ENCODE measurements at regions not wholly inside any gene's neighbourhood (a gene's known extent, or its start where the extent isn't known, plus 50 kb on each side); places are given as distances from the start of the nearest gene placed in this dataset.

DNA sequence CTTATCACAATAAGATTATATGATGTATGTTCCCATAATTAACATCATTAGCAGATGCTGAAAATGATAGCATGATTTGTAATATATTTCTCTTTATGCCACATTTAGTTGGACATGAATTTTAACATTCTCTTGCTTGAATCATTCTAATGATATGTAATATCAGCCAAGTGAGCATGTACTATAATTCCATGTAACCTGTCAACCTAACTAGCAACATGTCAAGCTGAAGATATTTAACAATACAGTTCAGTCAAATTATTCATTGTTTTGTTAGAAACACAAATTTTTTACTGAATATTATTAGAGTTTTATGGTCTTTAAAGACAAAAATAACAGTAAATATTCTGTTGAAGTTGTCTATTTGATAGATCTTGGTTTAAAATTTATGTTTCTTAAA is 920.4 kb upstream of the PCDH10 start:
- no peak for DNase-seq
- intact Hi-C loops (cut with DNase I) = no loop called here

DNA sequence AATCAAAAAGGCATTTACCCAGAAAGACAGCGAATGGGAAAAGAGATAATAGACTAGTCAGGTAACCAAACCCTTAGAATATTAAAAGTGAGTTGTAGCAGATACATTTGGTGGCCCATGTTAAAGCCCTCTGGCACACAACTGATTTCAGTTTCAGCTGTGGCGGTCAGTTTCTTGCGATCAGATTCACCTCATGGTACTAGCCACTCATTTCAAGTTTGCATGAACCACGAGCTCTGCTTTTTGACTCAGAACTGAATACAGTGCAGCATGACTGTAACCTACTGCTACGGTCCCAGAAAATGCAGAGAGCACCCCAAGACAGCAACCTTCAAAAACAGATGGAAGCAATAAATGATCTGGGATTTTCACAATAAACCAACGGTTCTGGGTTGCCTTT is 919.1 kb upstream of the PCDH10 start:
- intact Hi-C loops (cut with DNase I) = no loop called here
- DNase-seq = no peak

DNA sequence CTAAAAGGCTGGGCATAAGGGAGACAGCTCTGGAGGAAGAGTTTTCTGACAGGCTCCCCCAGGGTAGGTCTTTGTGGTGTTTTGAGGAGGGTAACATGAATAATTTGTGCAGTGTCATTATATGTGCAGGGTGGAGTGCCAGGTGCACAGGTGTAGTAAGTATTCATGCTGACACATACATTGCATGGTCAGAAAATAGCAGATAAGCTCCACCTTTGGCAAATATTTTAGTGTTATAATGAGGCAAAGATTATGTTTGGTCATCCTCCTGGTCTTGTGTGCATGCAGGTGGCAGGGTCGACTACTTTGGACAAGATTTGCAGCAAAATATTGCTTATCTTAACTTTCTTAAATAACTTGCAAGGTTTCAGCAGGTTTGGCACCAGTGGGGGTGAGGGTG is 910.4 kb upstream of the PCDH10 start:
- no peak for DNase-seq
- intact Hi-C loops (cut with DNase I) = no loop called here

DNA sequence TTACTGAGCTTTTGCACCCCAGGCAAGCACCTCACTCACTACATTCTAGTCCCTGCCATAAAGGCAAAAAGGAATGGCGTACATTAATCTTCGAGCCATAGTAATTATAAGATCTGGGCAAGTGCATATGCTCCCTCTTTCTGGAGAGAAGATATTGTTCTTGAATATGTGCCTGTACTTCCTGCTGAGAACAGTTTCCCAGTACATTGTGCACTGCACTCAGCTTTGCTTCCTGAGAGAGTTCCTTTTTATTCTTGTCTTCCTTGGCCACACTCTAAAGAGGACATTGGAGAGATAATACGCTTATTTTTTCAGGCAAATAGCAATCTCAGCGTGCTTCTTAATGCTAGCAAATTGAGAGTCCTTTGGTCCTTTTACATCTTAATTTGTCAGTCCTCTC is 909.0 kb upstream of the PCDH10 start:
- intact Hi-C loops (cut with DNase I) = no loop called here
- no peak for DNase-seq

DNA sequence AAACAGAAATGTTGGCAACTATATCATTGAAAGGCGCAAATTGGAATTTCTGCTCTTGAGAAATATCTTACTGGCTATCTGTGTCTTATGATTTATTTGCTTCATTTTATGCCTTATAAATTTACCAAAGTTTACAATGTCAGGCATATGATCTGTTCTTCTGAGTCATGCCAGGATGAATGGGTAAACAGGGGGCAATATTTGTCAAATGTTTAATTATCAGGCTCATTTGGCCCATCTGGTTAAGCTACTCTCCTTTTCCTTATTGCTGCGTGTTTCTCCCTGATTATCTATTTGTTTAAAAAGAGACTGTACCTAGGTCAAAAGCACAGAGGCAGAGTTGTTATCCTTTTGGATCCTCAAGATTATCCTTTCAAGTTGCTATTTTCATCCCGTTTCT is 903.8 kb upstream of the PCDH10 start:
- DNase-seq = no peak
- intact Hi-C loops (cut with DNase I) = no loop called here

DNA sequence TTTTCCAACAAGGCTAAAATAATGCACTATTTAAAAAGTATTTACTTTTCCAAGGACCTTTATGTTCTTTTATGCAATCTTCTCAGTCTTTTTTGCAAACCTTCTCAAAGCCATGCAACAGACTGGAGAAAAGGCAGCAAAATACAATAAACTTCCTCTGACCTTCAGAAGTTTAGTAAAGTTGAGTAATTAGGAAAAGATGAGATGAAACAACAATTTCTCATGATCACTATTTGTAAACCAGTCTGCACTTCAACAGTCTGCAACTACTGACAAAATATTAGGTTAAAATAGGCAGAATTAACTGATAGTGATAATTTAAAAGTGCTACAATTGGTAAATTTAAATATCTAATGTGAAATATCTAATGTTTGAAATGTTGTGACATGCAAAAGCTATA is 884.9 kb upstream of the PCDH10 start:
- intact Hi-C loops (cut with DNase I) = no loop called here
- no peak for DNase-seq

DNA sequence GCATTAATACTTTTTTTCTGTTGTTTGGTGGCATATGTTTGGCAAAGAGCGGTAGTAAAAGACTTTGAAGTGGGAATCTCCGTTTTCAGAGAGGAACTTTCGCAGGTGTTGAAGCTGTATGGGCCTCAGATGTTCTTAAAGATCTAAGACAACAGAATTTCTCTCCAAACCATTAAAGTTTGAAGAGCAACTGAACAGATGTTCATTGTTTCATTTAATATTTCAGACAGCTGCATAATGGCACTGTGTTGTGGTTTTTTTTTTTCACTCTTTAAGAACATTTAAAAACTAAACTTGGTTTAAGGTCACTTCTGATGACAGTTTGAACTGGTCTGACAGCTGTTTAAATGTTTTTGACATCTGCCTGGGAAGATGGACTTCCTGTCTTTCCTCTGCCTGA is 882.7 kb upstream of the PCDH10 start:
- intact Hi-C loops (cut with DNase I) = no loop called here
- DNase-seq = no peak

DNA sequence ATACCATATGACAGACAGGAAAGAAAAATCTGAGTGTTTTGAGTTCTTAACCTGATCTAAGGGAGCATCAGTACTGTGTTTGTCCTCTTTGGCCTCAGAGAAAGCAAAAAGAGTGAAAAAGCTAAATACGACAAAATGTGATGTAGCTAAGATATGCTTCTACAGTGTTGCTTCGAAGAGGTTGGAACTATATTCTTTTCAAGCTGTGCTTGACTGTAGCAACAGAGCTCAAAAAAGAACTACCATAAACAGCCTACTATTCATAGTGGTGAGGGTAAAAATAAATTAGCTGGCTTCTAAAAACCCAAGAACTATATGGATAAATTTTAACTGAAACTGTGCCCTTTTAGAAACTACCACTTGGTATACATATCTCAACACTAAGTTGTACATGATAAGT is 881.8 kb upstream of the PCDH10 start:
- intact Hi-C loops (cut with DNase I) = no loop called here
- no peak for DNase-seq

DNA sequence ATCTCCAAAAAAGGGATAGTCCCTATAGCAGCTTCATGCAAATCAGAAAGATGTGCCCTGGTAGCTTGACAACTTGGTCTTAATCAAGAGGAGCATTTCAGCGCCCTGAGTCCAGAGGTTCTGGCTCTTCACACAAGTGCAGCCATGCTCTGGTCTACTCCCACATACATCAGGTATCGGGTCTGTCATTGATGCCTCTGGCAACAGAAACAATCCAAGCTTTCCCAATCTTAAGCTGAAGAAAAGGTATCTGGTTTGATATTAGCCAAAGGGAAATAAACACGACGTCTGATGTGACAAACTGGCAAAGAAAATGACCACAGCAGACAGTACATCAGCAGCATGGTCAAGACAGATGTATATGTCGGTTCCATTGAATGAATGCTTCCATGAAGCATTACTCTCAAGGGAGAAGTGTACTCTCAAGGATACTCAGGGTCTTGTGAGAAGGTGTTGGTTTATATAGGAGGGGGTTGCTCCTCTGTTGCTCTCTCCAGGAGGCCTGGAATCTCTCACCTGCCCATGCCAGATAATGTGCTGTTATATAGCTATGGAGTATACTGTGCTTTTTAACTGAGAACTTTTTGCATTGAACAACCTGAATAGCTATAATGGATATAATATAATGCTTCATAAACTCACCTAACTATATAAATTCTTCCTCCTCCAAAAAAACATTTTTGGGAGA is 879.6 kb upstream of the PCDH10 start:
- no peak for DNase-seq
- intact Hi-C loops (cut with DNase I) = no loop called here

DNA sequence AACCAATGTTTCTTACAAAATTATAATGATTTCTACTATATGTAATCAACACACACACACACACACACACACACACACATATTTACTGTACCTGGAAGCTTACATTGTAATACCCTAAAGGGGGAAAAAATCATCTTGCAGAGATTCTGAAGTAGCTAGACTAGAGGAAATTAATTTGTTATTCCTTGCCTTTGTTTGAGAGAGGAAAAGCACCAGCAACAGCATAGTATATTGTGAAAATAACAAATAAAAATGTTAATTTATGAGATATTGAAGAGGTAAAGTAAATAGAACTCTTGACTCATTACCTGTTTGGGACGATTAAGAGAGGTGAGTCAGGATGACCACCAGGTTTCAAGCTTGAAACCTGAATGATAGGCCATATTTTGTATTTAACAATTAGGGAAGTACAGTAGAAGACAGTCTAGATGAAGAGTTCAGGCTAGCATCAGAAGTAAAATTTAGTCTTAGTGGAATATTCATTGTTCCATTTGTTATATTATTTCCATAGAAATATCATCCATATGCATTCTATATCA is 873.4 kb upstream of the PCDH10 start:
- DNase-seq = no peak
- intact Hi-C loops (cut with DNase I) = no loop called here

DNA sequence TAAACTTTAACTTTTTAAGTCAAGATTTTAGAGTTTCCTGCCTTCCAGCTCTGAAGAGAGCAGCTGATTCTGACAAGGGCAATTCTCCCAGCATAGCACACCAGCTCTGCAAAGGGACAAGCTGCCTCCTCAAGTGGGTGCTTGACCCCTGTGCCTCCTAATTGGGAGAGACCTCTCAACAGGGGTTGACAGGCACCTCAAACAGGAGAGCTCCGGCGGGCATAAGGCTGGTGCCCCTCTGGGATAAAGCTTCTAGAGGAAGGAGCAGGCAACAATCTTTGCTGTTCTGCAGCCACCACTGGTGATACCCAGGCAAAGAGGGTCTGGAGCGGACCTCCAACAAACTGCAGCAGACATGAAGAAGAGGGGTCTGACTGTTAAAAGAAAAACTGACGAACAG is 872.9 kb upstream of the PCDH10 start:
- DNase-seq = no peak
- intact Hi-C loops (cut with DNase I) = no loop called here

DNA sequence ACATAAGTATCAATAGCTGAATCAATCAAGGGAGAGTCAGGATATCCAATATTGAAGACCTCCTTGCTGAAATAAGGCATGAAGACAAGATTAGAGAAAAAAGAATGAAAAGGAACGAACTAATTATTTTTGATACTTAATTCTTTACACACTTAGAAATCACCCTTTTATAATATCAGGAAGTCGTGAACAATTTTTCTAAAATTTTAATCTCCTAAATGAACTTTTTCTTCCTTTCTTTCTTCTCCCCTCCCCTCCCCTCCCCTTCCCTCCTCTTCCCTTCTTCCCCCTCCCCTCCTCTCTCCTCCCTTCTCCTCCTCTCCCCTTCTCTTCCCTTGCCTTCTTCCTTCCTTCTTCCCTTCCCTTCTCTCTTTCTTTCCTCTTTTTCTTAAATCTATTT is 872.1 kb upstream of the PCDH10 start:
- intact Hi-C loops (cut with DNase I) = no loop called here
- no peak for DNase-seq

DNA sequence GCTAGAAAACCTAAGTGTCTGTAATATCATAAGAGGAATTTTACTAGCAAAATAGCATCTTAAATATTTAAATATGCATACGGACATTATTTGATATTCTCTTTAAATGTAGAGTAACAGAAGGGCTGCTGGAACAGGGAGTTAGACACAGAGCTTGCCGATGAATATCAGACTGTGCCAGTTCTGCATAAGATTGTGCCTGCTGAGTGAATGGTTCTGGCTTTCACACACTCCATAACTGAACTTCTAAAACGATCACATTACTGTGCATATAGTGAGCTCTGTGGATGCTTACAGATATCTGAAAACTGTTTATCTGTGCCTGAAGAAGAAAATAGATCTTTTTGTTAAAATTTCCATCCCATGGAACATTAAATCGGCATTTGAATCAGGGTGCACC is 867.4 kb upstream of the PCDH10 start:
- no peak for DNase-seq
- intact Hi-C loops (cut with DNase I) = no loop called here

DNA sequence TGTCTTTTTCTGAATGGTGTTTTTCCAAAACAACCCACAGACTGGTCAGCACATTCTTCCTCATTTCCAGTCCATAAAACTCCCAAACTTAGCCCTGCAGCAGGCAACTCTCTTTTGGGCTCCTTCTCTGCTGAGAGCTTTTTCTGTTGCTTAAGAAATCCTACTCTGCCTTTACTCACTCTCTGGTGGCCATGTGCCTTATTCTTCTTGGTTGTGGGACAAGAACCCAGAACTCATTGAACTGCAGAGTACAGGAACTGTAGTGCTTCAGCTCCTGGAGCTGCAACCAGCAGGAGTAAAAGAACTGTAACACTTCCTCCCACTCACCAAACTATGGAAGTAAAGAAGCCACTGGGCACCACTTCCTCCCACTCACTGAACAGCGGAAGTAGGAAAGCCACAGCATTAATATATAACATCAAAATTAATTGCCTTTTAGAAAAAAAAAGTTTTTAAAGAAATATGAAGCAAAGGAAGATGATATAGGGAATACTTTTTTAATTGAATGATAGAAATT is 864.1 kb upstream of the PCDH10 start:
- intact Hi-C loops (cut with DNase I) = no loop called here

DNA sequence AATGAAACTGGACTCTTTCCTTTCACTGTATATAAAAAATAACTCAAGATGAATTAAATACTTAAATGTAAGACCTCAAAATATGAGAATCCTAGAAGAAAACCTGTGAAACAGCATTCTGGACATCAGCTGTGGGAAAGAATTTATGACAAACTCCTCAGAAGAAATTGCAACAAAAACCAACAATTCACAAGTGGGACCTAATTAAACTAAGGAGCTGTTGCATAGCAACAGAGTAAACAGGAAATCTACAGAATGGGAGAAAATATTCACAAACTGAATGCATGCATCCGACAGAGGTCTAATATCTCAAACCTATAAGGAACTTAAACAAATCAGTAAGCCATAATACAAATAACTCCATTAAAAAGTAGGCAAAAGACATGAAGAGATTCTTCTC is 851.7 kb upstream of the PCDH10 start:
- DNase-seq = no peak
- intact Hi-C loops (cut with DNase I) = no loop called here

More for the DNA sequence above, 864.1 kb upstream of the PCDH10 start:
- DNase-seq = no peak

DNA sequence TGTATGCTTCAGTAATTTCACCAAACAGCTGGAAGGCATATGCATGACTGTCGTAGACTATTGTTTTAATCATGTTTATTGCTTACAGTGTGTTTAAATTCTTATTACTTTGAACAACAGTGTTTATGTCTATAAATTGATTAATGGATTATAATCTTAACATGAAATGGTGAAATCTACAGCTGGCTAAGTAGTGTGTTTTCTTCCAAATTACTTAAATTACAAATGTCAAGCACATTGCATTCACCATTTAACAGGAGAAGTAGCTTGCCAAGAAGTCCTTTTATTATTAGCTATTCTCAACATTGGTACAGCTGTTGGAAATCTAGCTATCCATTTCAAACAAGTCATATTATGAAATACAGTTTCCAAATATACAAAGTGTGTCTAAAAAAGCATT is 849.3 kb upstream of the PCDH10 start:
- no peak for DNase-seq
- intact Hi-C loops (cut with DNase I) = no loop called here

DNA sequence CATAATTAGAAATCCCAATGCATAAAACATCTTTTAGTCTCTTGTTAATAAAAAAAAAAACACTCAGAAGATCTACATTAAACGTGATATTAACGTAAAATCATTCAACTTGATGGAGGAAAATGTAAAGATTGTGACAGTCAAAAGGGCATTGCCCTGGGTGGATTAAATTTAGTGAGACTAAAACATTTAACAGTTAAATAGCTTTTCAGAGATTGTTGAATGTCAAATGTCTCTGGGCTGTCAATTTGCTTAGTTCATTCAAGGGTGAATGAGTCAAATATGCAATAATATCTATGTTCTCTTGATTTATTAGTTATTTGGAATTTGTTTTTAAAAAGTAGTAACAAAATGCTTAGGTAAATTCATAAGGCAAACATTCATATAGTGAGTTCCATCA is 836.6 kb upstream of the PCDH10 start:
- DNase-seq = no peak
- intact Hi-C loops (cut with DNase I) = no loop called here

DNA sequence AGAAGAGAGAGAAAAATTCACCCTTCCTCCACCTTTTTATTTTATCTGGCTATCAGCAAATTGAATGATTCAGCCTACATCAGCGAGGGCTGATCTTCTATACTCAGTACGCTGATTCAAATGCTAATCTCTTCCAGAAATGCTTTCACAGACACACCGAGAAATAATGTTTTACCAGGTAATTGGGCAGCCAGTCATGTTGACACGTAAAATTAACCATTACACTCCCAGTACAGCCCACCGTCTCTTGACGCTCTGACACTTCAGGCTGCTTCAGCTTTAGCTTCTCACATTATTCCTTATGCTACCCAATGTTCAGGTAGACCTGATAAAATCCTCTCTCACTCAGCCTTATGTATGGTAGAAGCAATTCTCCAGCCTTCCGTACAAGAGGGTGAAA is 835.2 kb upstream of the PCDH10 start:
- intact Hi-C loops (cut with DNase I) = no loop called here
- DNase-seq = peak in 1 of 42 donors; percentile 5

DNA sequence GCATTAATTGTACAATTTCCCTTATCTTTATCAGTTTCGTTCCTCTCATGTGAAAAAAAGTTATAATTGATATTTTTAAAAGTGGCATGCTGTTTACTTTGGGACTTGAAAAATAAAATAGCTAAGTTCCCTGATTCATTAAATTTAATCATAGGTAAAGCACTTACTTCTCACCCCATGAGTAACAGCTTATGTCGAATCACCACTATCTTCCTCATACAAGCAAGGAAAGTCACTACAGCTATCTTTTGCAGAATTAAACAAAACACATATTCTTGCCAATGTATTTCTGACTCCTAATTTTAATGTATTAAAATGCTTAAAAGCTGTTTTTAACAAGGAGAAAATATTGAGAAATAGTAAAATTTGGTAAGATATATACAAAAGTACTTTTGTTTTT is 832.4 kb upstream of the PCDH10 start:
- intact Hi-C loops (cut with DNase I) = no loop called here
- DNase-seq = no peak

DNA sequence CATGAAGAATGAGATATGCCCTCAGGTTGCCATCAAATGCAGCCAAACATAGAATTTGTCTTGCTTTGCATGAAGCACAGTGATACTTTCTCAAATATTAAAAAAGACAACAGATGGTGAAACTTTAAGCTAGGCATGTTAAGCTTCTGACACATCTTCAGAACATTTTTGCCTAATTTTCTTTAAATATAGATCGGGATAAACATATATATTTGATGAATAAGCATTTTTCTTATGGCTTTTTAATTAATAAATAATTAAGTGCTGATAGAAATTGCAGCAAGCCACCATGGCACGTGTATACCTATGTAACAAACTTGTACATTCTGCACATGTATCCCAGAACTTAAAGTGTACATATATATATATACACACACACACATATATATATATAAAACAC is 831.2 kb upstream of the PCDH10 start:
- intact Hi-C loops (cut with DNase I) = no loop called here
- DNase-seq = no peak

DNA sequence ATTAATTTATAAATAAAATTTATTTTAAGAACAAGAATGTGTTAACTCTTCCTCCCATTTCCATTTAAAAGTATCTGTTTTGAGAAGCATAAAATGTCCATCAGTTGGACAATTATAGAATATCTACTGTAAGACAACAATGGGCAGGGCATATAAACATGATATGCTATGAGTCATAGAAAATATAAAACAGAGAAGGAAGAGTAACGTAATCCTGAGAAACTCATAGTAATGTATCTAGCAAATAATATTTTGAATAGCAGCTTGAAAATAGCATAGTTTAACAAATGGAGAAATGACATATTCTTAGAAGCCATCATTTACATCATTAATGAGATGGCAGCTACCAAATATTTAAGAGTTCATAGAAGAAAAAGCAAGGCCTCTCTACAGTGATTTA is 820.3 kb upstream of the PCDH10 start:
- intact Hi-C loops (cut with DNase I) = no loop called here
- DNase-seq = no peak

DNA sequence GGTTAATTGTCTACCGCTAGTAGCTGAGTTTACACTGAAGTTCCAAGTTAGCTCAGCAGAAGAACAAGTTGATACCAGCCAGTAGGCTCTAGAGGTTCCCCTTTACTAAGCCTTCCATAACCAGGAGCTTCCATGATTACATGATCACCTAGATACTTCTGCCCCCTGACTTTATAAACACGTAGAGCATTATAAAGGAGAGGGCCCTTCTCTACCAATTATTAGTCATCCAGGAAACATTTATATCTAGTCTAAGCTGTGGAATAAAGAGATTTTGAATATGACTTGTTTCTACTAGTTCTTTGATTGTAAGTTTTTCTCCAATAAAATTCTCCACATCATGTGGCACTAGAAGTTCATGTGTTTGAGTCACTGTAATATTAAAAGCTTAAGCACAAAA is 818.1 kb upstream of the PCDH10 start:
- no peak for DNase-seq
- intact Hi-C loops (cut with DNase I) = no loop called here
